K562 (cell line): ENCODE measurements at regions not wholly inside any gene's neighbourhood (a gene's known extent, or its start where the extent isn't known, plus 50 kb on each side); places are given as distances from the start of the nearest gene placed in this dataset.

Experiments
- ATAC-seq: fragments of 200-7000 bp; cut with Tn5 transposase; 3 replicates; pipeline ENCODE4 v1.9.1; 2020; ENCODE audit warnings: moderate library complexity
- BruUV-seq: library from RNA; stranded (reverse); fragments of 400-500 nt; replicated peaks from 2 replicates; lab custom pipeline; 2021; lab: Mats Ljungman, UMichigan
- CTCF ChIA-PET: fragments of 300-600 bp; formaldehyde crosslinking; extraction: SDS; loops from one replicate; lab custom pipeline; 2021; ENCODE audit warnings: low intra/inter-chr PET ratio; lab: Yijun Ruan, JAX
- POLR2A ChIA-PET: fragments of 300-600, 350-650 bp; sonication (Branson Sonifier 250); formaldehyde crosslinking; extraction: SDS; loops from one replicate; lab custom pipeline; 2021; ENCODE audit warnings: antibody characterized with exemption, inconsistent platforms; lab: Yijun Ruan, JAX
- DNase-seq, 4 experiments: peaks; one replicate each; pipeline versions ENCODE4 v3.0.0 to v3.0.0-alpha.2; 2011 to 2018; ENCODE audit warnings: low spot score in 3 of 4, mixed read lengths in 3 of 4; ENCODE audit errors: extremely low read depth in 1 of 4
- FAIRE-seq: peaks from 2 replicates; lab custom pipeline; 2011; peaks lifted over from hg19 to GRCh38; lab: Jason Lieb, UNC
- H2AFZ ChIP-seq: 2 replicates; pipeline ENCODE4 v1.6.0; 2011; ENCODE audit warnings: low read depth, low read length, control low read depth, inconsistent platforms
- H3K27ac ChIP-seq: fragments of 200-600 bp; 3 replicates; pipeline ENCODE4 v1.8.0; 2011; ENCODE audit warnings: low read depth, mild to moderate bottlenecking, control low read depth, inconsistent platforms, low read length, moderate library complexity, mixed read lengths; ENCODE audit errors: extremely low read depth
- H3K27me3 ChIP-seq, 2 experiments: fragments of 300-600 bp in 1 of 2; 2 replicates in 1 of 2; 3 replicates in 1 of 2; pipeline versions ENCODE4 v1.6.0 to v1.8.0; 2011; ENCODE audit warnings: inconsistent platforms in 2 of 2, low read length in 2 of 2, mild to moderate bottlenecking in 1 of 2, mixed read lengths in 1 of 2, moderate library complexity in 1 of 2; ENCODE audit not compliant: control insufficient read depth in 2 of 2, insufficient read depth in 2 of 2
- H3K36me3 ChIP-seq: fragments of 300-600 bp; 3 replicates; pipeline ENCODE4 v1.8.0; 2011; ENCODE audit warnings: mild to moderate bottlenecking, low read length, inconsistent platforms; ENCODE audit not compliant: control insufficient read depth, insufficient read depth
- H3K4me1 ChIP-seq, 2 experiments: fragments of 200-600 bp in 1 of 2; replicated peaks in 1 of 2; 2 replicates in 1 of 2; 3 replicates in 1 of 2; pipeline versions ENCODE4 v1.5.1 to v1.8.0; 2011; ENCODE audit warnings: inconsistent platforms in 2 of 2, low read length in 2 of 2, mild to moderate bottlenecking in 1 of 2, mixed read lengths in 1 of 2, moderate library complexity in 1 of 2; ENCODE audit not compliant: control insufficient read depth in 2 of 2, insufficient read depth in 2 of 2
- H3K4me2 ChIP-seq: 2 replicates; pipeline ENCODE4 v1.6.1; 2011; ENCODE audit warnings: low read length, control low read depth, inconsistent platforms, mixed read lengths; ENCODE audit not compliant: insufficient read depth
- H3K4me3 ChIP-seq: fragments of 200-600 bp; sonication (generic), shearing (Covaris generic); 2 replicates; pipeline ENCODE4 v1.5.1; 2016; ENCODE audit warnings: control low read depth, inconsistent platforms
- H3K79me2 ChIP-seq: fragments of 200-600 bp; 3 replicates; pipeline ENCODE4 v1.8.0; 2011; ENCODE audit warnings: low read length, inconsistent platforms; ENCODE audit not compliant: control insufficient read depth, insufficient read depth
- H3K9ac ChIP-seq, 2 experiments: 2 replicates each; pipeline versions ENCODE4 v1.6.0 to v1.6.1; 2011; ENCODE audit warnings: low read depth in 2 of 2, low read length in 2 of 2, control low read depth in 1 of 2, inconsistent platforms in 1 of 2, mild to moderate bottlenecking in 1 of 2, mixed read lengths in 1 of 2; ENCODE audit not compliant: insufficient read depth in 1 of 2
- H3K9me1 ChIP-seq: one replicate; pipeline ENCODE4 v1.6.0; 2011; ENCODE audit warnings: inconsistent platforms, mild to moderate bottlenecking, low read length, moderate library complexity; ENCODE audit not compliant: control insufficient read depth, insufficient read depth
- H3K9me3 ChIP-seq: replicated peaks from 2 replicates; pipeline ENCODE4 v1.5.1; 2011; ENCODE audit warnings: low read depth, low read length, inconsistent platforms; ENCODE audit not compliant: control insufficient read depth, insufficient read depth
- H4K20me1 ChIP-seq: replicated peaks from 2 replicates; pipeline ENCODE4 v1.6.1; 2011; ENCODE audit warnings: low read length, inconsistent platforms, mixed read lengths; ENCODE audit not compliant: control insufficient read depth, insufficient read depth
- BMI1 ChIP-seq: fragments of 150-350 bp; IDR thresholded peaks from 2 replicates; pipeline ENCODE4 v1.6.1; 2014; ENCODE audit warnings: low read length
- ETS1 ChIP-seq: conservative IDR thresholded peaks from 2 replicates; pipeline ENCODE4 v1.6.1; 2011; ENCODE audit warnings: low read depth, mild to moderate bottlenecking, low read length; ENCODE audit not compliant: control insufficient read depth
- MYBL2 ChIP-seq, 2 experiments: fragments of 450-650 bp in 1 of 2; sonication (generic) in 1 of 2; formaldehyde crosslinking in 1 of 2; IDR thresholded peaks; 2 replicates each; pipeline versions ENCODE4 v1.6.1 to v1.8.1; 2017 to 2022; ENCODE audit warnings: borderline replicate concordance in 1 of 2, inconsistent platforms in 1 of 2, low read depth in 1 of 2, mild to moderate bottlenecking in 1 of 2, missing genetic modification reagents in 1 of 2, moderate library complexity in 1 of 2
- POLR2A ChIP-seq: fragments of 450-650 bp; conservative IDR thresholded peaks from 2 replicates; pipeline ENCODE4 v1.6.1; 2016
- ZBTB2 ChIP-seq: fragments of 450-650 bp; IDR thresholded peaks from 2 replicates; pipeline ENCODE4 v1.6.1; 2016; ENCODE audit warnings: antibody characterized with exemption
- ZFP1 ChIP-seq: fragments of 450-650 bp; formaldehyde crosslinking; IDR thresholded peaks from 2 replicates; pipeline ENCODE4 v1.4.0; 2020; ENCODE audit warnings: mild to moderate bottlenecking, mixed read lengths
- ZNF23 ChIP-seq: fragments of 250-450 bp; sonication (Bioruptor Pico); IDR thresholded peaks from 2 replicates; pipeline ENCODE4 v1.4.0; 2020; ENCODE audit warnings: mild to moderate bottlenecking
- ZNF561 ChIP-seq: fragments of 450-650 bp; formaldehyde crosslinking; conservative IDR thresholded peaks from 2 replicates; pipeline ENCODE4 v1.4.0; 2020; ENCODE audit warnings: mild to moderate bottlenecking, moderate library complexity
- WGBS: fragments of 100-300 bp; shearing (Covaris generic); methylation state at CpG from one replicate; pipeline ENCODE4 v1.1.6; 2016; ENCODE audit warnings: low coverage, mixed read lengths; ENCODE audit not compliant: insufficient coverage; ENCODE audit errors: missing lambda C conversion rate; 5-methylcytosine and 5-hydroxymethylcytosine counted together
- in situ Hi-C: fragments of 300-500 bp; cut with MboI; formaldehyde crosslinking; loops from 4 replicates; pipeline ENCODE4 v1.15.0; 2018; ENCODE audit warnings: inconsistent platforms, mixed read lengths
- intact Hi-C: fragments of 100-400 bp; cut with micrococcal nuclease; formaldehyde crosslinking; loops from 2 replicates; pipeline ENCODE4 v1.14.2; 2022
- TF ChIP-seq, protein P1 (sequence below): fragments of 250-450 bp; sonication (Bioruptor Pico); IDR thresholded peaks from 2 replicates; pipeline ENCODE4 v1.4.0; 2020; ENCODE audit warnings: mild to moderate bottlenecking

- FAIRE-seq, result no peak
- Histone ChIP-seq H2AFZ (no peak overlapping the region), H3K79me2 (no peaks in the 10 kb centered on the region)
- no peak for DNase-seq
- TF ChIP-seq ZFP1 (CRISPR knock-in tag) (no peak), ZBTB2 (no peak), ETS1 (no peak), MYBL2 (IDR thresholded peaks at IDR 0.05; ENCODE audit: low read depth) (no peak), MYBL2 (CRISPR knock-in tag; IDR thresholded peaks at IDR 0.05; ENCODE audit: borderline replicate concordance) (no peak), POLR2A (no peak), ZNF561 (no peak), BMI1 (no peak), ZNF23 (CRISPR knock-in tag) (no peak)
- TF ChIP-seq, protein P1, sequence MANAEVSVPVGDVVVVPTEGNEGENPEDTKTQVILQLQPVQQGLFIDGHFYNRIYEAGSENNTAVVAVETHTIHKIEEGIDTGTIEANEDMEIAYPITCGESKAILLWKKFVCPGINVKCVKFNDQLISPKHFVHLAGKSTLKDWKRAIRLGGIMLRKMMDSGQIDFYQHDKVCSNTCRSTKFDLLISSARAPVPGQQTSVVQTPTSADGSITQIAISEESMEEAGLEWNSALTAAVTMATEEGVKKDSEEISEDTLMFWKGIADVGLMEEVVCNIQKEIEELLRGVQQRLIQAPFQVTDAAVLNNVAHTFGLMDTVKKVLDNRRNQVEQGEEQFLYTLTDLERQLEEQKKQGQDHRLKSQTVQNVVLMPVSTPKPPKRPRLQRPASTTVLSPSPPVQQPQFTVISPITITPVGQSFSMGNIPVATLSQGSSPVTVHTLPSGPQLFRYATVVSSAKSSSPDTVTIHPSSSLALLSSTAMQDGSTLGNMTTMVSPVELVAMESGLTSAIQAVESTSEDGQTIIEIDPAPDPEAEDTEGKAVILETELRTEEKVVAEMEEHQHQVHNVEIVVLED, result no peak
- TF ChIP-seq, all 486 proteins: peak for 0
- no peak overlapping the region for H3K4me2 ChIP-seq
- no peak overlapping the region for H3K9ac ChIP-seq
- H3K9me1 ChIP-seq, result no peaks in the 10 kb centered on the region
- no peak overlapping the region for H3K4me3 ChIP-seq
- POLR2A ChIA-PET, result interaction anchor here (0.6 kb wide), 1 partner anchor 13 kb away, joined by 3 read pairs; no protein-coding TSS in a partner anchor
- in situ Hi-C loops (loop anchor here (25.0 kb wide), 1 partner anchor 241 kb away; no protein-coding TSS in a partner anchor), intact Hi-C loops (no loop called here)
- H3K4me1 ChIP-seq, result no peaks in the 10 kb centered on the region
- CTCF ChIA-PET, result no interaction called here
- 2% methylated on average over 7 of the region's 7 CpGs for WGBS
- no peaks in the 10 kb centered on the region; the same call in 1 of the 2 replicates for H4K20me1 ChIP-seq
- H3K9me3 ChIP-seq, result no peaks in the 10 kb centered on the region
- H3K27me3 ChIP-seq, result no peaks in the 10 kb centered on the region; a peak in 1 of 5 replicates
- H3K27ac ChIP-seq, result no peak overlapping the region
- no TSS peak for BruUV-seq
- no peak for ATAC-seq
- no peaks in the 10 kb centered on the region for H3K36me3 ChIP-seq
These were observed 380.4 kb upstream of the EEF2KMT start for GRCh38 chr16:5478036-5478435.
